Activated CD4-positive, CD25-positive, alpha-beta regulatory T cell (primary cell): ENCODE measurements at regions not wholly inside any gene's neighbourhood (a gene's known extent, or its start where the extent isn't known, plus 50 kb on each side); places are given as distances from the start of the nearest gene placed in this dataset.
"Not testable (repeated sequence)": the region's sequence is repeated elsewhere in the genome, so short reads cannot be mapped to it uniquely, and the experiment has no call there.

ENCODE experiments used
- DNase-seq, 4 experiments: peaks; one replicate each; lab custom pipeline; 2025; lab: John Stamatoyannopoulos, UW

- not testable (repeated sequence) for DNase-seq
Observed at GRCh38 chr6:15193451-15193850, 52.4 kb upstream of the JARID2 start.

- no peak for DNase-seq
Observed at GRCh38 chr6:15194453-15194852, 51.4 kb upstream of the JARID2 start.
